ENCODE measurements at regions not wholly inside any gene's neighbourhood (a gene's known extent, or its start where the extent isn't known, plus 50 kb on each side); places are given as distances from the start of the nearest gene placed in this dataset.

- no peak overlapping the region for H3K27ac ChIP-seq (ENCODE audit: low read depth, low read length)
- H3K4me1 ChIP-seq (ENCODE audit: control insufficient read depth, low read length), result no peaks in the 10 kb centered on the region
- no peaks in the 10 kb centered on the region for H3F3A ChIP-seq (ENCODE audit: control insufficient read depth, insufficient read depth)
- H3K27me3 ChIP-seq (ENCODE audit: control insufficient read depth, low read length), result no peaks in the 10 kb centered on the region
- no peaks in the 10 kb centered on the region for H3K9me2 ChIP-seq (replicated peaks; ENCODE audit: control insufficient read depth, low read length)
- H4K20me1 ChIP-seq (ENCODE audit: control insufficient read depth, insufficient read depth, low read depth, low read length), result no peaks in the 10 kb centered on the region
- H3K4me2 ChIP-seq (ENCODE audit: low read length), result no peak overlapping the region
- H3K79me2 ChIP-seq (ENCODE audit: control insufficient read depth, low read length), result no peaks in the 10 kb centered on the region
- TF ChIP-seq EZH2phosphoT487 (IDR thresholded peaks at IDR 0.05; ENCODE audit: borderline replicate concordance, low read length), result no peak
- TF ChIP-seq CTCF (IDR thresholded peaks at IDR 0.05; ENCODE audit: low read depth, low read length, poor library complexity, severe bottlenecking), result no peak
- no peak overlapping the region for H3K4me3 ChIP-seq (ENCODE audit: low read length)
- no peaks in the 10 kb centered on the region for H3K36me3 ChIP-seq (ENCODE audit: control insufficient read depth, low read length)
- H3K9me3 ChIP-seq (ENCODE audit: control insufficient read depth, insufficient read depth, low read length), result no peaks in the 10 kb centered on the region
Measured at GRCh38 chr2:173775440-173775839, 189.7 kb downstream of the SP3 start.

- TF ChIP-seq CTCF (IDR thresholded peaks at IDR 0.05; ENCODE audit: low read depth, low read length, poor library complexity, severe bottlenecking), result no peak
- no peak for TF ChIP-seq EZH2phosphoT487 (IDR thresholded peaks at IDR 0.05; ENCODE audit: borderline replicate concordance, low read length)
- peaks cover 5% of the 10 kb centered on the region; the same call in 1 of the 2 replicates for H3K27me3 ChIP-seq (ENCODE audit: control insufficient read depth, low read length)
- H3K79me2 ChIP-seq (ENCODE audit: control insufficient read depth, low read length), result no peaks in the 10 kb centered on the region
- H3K9me2 ChIP-seq (replicated peaks; ENCODE audit: control insufficient read depth, low read length), result no peaks in the 10 kb centered on the region
- no peaks in the 10 kb centered on the region for H3K36me3 ChIP-seq (ENCODE audit: control insufficient read depth, low read length)
- no peaks in the 10 kb centered on the region for H3K4me1 ChIP-seq (ENCODE audit: control insufficient read depth, low read length)
- H3K9me3 ChIP-seq (ENCODE audit: control insufficient read depth, insufficient read depth, low read length), result no peaks in the 10 kb centered on the region
- no peak overlapping the region for H3K27ac ChIP-seq (ENCODE audit: low read depth, low read length)
- no peaks in the 10 kb centered on the region for H4K20me1 ChIP-seq (ENCODE audit: control insufficient read depth, insufficient read depth, low read depth, low read length)
- H3K4me2 ChIP-seq (ENCODE audit: low read length), result no peak overlapping the region
- no peak overlapping the region for H3K4me3 ChIP-seq (ENCODE audit: low read length)
- H3F3A ChIP-seq (ENCODE audit: control insufficient read depth, insufficient read depth), result no peaks in the 10 kb centered on the region
Measured at GRCh38 chr2:173782681-173783080, 182.5 kb downstream of the SP3 start.

GRCh38 chr2:173783382-173783781, 181.8 kb downstream of the SP3 start:
- no peaks in the 10 kb centered on the region for H3F3A ChIP-seq (ENCODE audit: control insufficient read depth, insufficient read depth)
- no peaks in the 10 kb centered on the region for H4K20me1 ChIP-seq (ENCODE audit: control insufficient read depth, insufficient read depth, low read depth, low read length)
- no peaks in the 10 kb centered on the region for H3K4me1 ChIP-seq (ENCODE audit: control insufficient read depth, low read length)
- TF ChIP-seq CTCF (IDR thresholded peaks at IDR 0.05; ENCODE audit: low read depth, low read length, poor library complexity, severe bottlenecking) (no peak), EZH2phosphoT487 (IDR thresholded peaks at IDR 0.05; ENCODE audit: borderline replicate concordance, low read length) (no peak)
- no peaks in the 10 kb centered on the region for H3K79me2 ChIP-seq (ENCODE audit: control insufficient read depth, low read length)
- no peak overlapping the region for H3K4me3 ChIP-seq (ENCODE audit: low read length)
- H3K9me3 ChIP-seq (ENCODE audit: control insufficient read depth, insufficient read depth, low read length), result no peaks in the 10 kb centered on the region
- no peak overlapping the region for H3K4me2 ChIP-seq (ENCODE audit: low read length)
- peaks cover 5% of the 10 kb centered on the region; the same call in 1 of the 2 replicates for H3K27me3 ChIP-seq (ENCODE audit: control insufficient read depth, low read length)
- no peaks in the 10 kb centered on the region for H3K36me3 ChIP-seq (ENCODE audit: control insufficient read depth, low read length)
- no peak overlapping the region for H3K27ac ChIP-seq (ENCODE audit: low read depth, low read length)
- H3K9me2 ChIP-seq (replicated peaks; ENCODE audit: control insufficient read depth, low read length), result no peaks in the 10 kb centered on the region
